Superior temporal gyrus (tissue), 1 donor: ENCODE measurements at regions not wholly inside any gene's neighbourhood (a gene's known extent, or its start where the extent isn't known, plus 50 kb on each side); places are given as distances from the start of the nearest gene placed in this dataset.

Source experiments
- DNase-seq: peaks from one replicate; pipeline ENCODE4 v3.0.0-alpha.2; 2016; ENCODE audit errors: extremely low spot score

DNA sequence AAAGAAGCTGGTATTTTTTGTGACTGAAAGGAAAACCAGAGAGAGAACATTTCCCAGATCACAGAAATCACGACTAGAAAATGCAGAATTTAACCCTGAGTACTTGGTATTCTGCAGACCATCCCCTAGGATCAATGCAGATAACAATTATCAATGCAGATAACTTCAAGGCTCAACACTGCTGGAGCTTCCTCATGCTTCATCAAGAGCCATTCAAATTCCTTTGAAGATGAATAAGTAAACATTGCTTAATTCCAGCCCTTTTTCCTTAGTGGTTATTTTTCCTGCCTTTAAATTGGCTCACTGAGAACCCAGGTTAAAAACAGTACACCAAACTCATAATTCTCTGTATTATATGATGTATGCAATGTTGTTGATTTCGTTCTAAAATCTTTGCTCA is 370.1 kb upstream of the TLE4 start:
- DNase-seq: no peak

DNA sequence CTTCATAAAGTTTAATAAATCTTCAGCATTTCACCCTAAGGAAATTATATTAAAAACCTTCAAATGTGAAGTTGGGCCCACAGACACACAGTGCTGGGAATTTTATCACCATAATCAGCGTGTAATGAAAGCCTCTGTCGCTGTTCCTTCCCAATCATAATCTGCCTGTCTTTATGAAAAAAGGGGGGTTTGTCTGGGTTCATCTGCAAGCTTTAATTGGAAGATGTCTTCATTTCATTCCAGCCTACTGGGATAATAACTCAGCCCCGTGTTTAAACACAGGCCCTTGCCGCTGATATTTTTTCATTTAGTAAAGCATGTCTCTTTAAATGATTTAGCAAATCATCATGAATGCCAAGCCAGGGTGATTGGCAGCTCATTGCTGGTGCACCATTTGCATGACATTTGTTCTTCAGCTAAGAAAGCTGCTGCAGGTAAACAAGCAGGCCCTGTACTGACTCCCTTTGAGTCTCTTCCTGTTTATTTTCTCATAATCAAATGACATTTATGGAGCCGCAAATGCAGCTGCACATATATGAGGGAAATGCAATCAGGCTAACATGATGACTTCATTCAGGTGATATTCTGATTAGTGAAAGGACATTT is 362.9 kb upstream of the TLE4 start:
- no peak for DNase-seq

DNA sequence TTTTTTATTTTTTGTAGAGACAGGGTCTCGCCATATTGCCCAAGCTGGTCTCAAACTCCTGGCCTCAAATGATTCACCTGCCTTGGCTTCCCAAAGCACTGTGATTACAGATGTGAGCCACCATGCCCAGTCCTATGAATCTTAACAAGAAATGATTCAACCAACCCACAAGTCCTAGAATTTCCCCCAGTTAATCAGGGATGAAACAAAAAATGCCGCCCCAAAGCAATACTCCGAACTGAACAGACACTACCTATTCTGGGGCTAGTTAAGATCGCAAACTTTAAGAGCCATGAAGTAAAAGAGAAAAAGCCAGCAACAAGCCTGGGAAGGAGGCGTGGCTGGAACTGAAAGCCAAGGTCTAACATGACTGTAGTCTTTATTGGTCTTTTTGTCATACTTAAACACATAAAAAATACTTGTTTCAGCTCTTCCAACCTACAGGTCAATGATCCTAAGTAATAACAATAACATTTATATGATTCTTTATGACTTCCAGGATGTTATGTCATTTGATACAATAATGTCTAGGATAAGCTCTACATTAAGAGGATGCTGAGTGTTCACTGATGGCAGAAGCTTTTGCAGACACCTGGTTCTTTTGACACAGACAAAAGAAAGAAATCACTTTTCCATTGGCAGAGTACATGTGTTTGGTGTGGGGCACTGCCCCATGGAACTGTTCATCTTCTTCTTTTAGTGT is 361.1 kb upstream of the TLE4 start:
- no peak for DNase-seq

DNA sequence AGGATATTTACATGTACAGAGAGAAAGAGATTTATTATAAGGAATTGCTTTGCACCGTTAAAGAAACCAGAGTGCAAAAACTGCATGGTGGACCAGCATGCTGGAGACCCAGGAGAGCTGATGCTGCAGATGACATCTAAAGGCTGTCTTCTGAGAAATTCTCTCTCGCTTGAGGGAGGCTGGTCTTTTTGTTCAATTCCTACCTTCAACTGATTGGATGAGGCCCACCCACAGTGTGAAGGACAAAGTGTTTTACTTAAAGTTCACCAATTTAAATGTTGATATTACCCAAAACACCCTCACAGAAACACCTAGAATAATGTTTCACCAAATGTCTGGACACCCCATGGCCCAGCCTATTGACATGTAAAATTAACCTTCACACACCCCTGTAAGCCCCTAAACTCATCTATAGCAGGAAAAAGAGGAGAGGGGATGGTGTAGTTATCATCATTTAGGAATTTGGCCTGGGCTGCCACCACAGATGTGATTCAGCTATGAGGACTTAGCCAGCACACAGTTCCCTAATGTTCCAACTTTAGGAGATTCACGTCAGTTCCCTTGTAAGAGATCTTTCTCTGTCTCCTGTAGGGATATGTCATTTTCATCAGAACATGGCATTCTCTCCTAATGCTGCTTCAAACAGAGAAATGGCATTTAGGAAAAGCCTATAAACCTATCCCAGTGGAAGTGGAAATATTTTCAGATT is 358.2 kb upstream of the TLE4 start:
- no peak for DNase-seq

DNA sequence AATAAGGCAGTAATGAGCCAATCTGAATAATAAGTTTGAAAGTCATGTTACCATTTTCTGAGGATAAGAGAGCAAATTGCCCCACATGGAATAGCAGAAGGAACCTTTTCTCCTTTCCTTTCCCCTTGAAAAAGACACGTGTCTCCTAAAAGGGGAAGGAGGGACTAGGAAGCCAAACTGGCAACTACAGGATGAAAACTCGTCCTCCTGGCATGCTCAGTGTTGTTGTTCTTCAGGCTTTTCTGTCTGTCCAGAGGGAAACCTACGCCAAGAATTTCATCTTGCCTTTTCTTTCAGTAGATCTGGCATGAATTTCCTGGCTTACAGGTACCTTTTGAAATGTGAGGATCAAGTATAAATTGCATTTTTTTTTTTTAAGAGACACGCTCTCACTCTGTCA is 355.9 kb upstream of the TLE4 start:
- DNase-seq: no peak

DNA sequence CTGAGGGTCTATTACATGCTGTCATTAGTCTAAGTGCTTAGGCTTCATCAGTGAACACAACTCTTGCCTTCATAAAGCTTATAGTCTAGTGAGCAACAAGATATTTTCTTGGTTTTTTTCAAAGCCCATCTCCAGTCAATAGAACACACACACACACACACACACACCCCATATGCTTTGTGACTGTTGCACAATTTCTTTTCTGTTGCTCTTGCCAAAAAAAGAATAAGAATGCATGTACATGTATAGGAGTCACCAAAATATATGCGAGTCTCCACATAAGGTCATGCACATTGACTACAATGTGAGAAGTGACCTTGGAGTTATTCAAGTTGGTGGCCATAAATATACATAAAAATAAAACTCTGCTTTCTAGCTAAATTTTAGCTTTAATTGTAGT is 351.5 kb upstream of the TLE4 start:
- no peak for DNase-seq

DNA sequence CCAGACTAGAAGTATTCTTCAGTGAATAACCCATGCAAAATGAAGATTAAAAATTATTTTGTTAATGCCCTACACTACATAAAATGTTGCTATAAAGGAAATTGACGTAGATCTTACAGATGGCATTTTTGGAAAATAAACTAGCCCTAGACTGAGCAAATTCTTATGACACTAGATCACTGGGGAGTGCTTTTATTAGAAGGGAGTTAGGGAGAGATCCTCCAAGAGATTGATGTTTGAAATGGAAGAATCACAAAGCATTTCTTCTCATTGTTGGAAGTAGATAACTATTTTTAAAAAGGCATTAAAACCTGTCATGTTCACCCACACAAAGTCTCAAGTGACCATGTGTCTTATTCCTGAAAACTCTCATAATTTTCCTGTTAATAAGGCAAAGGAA is 351.1 kb upstream of the TLE4 start:
- DNase-seq: no peak

DNA sequence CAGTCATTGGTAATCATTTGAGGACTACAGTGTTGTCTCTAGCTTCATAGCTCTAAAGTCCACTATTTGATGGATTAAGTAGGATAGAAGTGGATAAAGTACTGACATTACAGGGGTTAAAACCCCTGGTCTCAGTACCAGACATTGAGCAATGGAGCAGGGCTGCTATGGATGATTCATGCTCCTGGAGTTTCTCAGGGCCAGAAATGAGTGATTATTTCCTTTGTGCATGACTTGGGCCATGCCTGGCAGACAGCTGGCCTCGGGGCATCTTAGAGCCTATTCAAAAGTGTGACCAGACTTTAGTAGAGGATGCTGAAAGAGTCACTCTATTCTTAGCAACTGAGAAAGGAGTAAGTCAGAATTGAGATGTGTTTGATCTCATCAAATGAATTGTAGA is 350.7 kb upstream of the TLE4 start:
- DNase-seq: no peak

DNA sequence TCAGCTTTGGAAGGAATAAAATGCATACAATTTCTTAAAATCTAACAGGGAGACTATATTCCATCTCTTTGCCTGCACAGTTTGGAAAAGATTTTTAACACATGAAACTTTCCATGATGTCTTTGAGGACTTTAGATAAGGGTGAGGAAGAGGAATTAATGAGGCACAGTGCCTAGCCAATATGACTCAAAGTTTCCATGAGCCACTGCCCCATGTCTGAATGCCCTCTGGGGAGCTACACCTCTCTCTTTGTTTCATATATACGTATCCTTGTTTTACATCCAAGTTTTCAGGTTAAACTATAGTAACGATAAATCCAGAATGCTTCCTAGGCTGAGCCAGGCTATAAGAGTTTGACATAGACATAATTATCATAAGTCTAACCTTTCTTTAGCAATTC is 349.3 kb upstream of the TLE4 start:
- no peak for DNase-seq

DNA sequence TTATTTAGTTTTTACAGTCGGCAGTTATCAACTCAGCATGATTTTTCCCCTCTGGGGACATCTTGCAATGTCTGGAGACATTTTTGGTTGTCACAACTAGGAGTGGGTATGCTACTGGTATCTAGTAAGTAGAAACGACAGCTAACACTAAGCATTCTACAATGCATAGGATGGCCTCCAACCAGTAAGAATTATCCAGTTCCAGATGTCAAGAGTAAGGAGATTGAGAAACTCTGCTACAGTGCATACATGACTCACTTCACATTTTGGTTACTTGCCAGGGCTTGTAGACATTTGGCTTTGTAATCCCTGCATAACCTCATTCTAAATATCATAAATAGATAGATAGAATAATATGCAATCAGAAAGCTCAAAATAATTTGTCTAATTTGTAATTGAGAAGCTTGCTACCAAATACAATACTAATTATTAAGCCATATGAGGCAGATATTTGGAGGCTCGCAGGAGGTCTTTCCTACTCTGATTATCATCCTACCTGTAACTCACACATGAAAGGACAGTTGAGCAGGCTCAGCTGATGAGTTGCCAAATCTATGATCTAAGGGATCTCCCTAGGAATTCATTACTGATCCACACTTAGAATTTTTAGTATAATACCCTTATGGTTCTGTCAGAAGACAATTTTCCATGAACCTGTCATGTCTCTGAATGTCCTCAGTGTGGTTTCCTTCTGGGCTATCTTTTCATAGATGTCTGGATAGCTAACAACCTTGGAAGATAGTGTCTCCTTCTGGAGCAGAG is 346.9 kb upstream of the TLE4 start:
- no peak for DNase-seq

DNA sequence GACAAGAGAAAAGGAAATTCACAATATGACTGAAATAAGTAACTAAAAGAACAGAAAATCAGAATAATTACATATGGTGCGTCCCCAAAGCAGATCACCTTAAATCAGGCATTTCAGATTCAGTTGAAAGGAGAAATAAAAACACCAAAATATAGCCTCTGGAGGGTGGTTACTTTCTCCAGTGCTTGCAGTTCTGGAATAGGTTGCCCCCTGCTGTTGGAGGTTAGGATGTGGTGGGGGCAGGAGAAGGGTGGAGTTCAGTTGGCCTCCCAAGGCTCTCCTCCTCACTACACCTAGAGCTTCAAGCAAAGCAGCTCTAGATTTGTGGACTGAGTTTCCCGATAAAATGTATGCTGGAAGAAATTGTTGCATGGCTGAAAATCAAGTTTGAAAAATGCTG is 338.2 kb upstream of the TLE4 start:
- no peak for DNase-seq

DNA sequence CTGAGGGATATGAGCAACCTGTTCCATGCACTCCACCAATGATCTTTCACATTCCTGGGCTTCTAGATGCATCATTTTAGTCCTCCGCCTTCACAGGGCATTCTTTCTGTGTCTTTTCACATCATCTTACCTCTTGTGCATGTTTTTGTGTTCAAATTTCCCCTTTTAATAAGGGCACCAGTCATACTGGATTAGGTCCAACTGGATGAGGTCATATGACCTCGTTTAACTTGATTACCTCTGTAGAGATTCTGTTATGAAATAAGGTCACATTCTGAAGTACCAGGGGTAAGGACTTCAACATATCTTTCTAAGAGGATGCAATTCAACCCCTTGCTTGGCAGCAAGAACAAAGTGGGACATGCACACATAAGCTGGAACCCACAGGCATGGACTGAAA is 335.3 kb upstream of the TLE4 start:
- no peak for DNase-seq

DNA sequence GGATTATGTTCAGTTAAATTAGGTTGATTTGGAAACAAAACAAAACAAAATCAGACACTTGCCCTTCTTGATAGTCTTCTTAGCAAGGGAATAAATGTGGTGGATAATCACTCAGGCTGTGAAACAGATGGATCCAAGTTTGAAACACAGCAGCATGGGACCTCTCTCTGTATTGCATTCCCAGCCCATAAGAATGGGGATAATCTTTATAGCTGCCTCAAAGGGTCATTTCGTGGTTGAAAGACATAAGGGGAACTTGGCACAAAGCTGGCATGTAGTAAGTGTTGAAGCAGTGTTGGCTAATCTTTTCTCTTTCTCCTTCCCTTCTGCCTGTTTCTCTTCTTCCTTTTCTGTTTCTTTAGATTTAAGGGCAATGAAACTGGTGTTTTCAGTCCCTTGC is 333.9 kb upstream of the TLE4 start:
- no peak for DNase-seq

DNA sequence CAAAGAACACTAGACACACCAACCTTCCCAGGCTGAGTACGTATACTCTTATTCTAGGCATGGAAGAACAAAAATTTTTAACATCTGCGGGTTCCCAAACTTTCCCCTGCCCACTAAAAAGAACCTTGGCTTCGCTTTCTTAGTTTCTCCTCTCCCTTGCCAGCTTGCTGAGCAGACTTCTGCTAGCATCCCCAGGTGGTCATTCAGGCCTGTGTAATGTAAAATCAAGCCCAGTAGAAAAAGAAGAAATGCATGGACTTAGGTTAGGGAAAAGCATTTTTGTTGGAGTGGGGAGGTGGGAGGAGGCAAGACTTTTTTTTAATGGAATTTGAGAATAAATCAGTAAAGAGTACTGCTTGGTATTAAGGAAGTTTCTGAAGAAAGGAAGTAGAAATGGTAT is 331.0 kb upstream of the TLE4 start:
- no peak for DNase-seq

DNA sequence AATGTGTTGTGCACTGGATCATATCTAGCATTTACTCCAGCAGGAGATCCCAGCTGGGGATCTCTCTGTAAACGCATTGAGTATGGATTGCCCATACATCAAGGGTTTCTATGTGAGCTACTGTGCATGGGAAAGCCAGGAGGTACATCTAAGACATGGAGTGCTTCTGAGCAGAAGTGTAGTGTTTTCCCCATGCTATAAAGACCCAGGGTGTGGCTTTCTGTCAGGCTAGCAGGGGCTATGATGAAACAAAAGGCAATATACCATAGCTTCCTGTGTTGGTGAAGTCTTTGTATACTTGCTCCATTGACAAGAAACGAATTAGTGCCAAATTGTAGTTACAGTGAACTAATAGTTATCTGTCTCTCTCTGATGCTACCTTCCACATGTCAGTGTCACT is 329.3 kb upstream of the TLE4 start:
- DNase-seq: no peak

DNA sequence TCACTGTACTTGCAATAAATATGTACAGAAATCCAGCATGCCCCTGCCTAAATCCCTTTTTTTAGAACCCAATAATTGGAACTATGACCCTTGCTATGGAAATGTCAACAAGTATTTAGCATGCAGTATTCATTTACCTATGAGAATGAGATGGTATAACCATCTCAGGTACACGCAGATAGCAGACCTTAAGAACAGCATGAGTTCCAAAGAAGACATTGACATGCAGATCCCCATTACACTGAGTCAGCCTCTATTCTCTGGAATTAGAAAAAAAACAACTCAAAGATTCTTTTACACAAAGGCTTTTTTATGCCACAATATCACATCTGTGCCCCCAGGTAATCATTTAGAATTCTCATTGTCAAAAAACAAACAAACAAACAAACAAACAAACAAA is 325.6 kb upstream of the TLE4 start:
- DNase-seq: no peak

DNA sequence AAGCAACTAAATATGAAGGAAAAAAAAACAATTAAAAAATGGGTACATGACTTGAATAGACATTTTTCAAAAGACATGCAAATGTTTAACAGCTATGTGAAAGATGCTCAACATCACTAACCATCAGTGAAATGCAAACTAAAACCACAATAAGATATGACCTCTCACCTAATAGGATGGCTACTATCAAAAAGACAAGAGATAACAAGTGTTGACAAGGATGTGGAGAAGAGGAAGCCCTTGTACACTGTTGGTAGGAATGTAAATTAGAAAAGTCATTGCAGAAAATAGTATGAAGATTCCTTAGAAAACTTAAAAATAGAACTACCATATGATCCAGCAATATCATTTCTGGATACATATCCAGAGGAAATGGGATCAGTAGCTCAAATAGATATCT is 324.7 kb upstream of the TLE4 start:
- DNase-seq: no peak

DNA sequence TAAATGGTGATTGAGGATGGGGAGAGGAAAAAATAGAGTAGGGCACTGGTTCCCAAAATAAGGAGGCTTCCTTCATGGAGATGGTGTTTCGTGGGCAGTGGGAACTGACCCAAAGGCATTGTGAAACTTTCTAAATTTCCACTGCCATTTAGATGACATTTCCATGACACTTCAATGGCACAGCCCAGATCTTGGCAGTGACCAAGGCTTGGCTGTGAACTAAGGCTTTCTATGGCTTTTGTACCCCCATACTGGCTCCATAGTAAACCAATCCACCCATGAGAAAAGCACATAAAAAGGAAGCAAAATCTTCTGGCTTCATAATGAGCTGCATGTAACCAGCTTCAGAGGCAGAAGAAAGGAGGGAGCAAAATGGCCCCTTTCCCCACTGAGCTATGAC is 321.0 kb upstream of the TLE4 start:
- no peak for DNase-seq

DNA sequence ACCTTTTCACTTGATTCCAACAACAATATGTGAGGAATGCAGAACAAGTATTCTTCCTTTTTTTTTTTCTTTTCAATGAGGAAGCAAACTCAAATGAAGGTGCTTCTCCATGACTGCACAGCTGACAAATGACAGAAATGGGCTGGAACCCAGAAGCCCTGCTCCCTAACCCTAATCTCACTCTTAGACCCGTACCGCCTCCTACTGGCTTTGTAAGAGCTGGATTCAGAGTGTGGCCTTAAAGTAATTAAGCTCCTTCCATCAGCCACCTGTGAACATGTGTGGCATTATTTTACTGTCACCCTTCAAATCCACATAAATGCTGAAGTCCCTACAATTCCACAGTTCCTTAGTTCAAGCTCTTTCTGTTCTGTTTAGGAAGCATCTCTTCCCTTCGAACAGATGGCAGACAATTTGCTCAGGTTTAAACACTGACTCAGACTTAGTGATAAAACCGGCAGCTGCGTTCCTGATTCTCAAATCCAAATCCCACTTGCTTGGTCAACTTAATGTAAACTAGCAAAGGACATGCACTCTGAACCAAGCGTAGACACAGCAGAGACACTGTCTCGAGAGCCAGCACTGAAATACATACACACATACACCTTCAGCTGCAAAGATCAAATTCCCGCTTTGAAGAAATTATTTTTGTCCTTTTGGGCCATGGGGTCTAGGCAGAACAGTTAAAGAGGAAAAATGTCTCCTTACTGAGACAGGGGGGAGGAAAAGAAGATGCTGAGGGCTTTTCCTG is 316.7 kb upstream of the TLE4 start:
- no peak for DNase-seq

DNA sequence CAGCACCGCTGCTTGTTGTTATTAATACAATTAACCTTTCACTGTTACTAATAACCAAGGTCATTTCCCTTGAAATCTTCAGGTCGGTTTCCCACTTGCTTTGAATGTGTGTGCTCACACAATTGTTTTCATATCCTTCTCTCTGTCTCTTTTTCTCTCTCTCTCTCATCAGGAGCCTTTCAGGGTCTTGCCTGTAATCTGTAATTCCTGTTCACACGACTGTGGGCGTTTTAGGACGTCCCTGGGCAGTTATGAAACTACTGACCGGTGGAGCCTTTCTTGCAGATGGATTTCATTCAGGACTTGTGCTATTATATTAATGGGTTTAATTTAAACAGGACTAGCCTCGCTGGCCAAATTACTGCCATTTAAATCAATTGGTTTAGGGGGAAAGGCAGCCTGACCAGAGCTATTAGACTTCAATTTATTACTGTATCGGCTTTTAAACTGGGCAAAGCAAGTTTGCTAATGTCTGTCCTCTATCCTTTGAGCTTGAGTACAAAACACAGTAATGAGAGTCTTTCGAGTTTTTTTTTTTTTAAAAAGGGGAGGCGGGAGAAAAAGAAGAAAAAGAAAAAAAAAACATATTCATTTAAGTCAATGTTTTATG is 316.0 kb upstream of the TLE4 start:
- no peak for DNase-seq

DNA sequence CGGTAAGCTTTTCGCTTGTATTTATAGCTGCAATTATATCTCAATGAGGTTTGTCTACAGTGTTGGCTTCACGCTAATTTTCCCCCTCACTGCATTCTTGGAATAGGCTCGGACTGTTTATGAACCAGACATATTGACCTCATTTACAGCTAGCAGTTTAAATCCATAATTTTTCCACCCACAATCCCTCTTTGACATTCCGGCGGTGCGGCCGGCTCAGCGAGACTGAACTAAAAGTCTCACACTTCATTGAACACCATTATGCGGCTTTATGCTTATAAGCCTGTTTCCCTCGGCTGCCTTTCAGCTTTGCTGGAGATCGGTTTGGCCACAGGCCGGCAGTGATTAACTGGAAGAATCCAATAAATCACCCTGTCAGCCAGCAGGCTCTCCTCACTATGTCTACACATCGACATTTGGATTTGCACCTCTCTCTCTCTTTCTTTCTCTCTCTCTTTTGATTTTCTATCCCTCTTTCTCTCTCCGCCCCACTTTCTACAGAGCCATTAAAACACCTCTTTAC is 315.0 kb upstream of the TLE4 start:
- DNase-seq: peak; percentile 51
